ENCODE measurements at regions not wholly inside any gene's neighbourhood (a gene's known extent, or its start where the extent isn't known, plus 50 kb on each side); places are given as distances from the start of the nearest gene placed in this dataset.

DNA sequence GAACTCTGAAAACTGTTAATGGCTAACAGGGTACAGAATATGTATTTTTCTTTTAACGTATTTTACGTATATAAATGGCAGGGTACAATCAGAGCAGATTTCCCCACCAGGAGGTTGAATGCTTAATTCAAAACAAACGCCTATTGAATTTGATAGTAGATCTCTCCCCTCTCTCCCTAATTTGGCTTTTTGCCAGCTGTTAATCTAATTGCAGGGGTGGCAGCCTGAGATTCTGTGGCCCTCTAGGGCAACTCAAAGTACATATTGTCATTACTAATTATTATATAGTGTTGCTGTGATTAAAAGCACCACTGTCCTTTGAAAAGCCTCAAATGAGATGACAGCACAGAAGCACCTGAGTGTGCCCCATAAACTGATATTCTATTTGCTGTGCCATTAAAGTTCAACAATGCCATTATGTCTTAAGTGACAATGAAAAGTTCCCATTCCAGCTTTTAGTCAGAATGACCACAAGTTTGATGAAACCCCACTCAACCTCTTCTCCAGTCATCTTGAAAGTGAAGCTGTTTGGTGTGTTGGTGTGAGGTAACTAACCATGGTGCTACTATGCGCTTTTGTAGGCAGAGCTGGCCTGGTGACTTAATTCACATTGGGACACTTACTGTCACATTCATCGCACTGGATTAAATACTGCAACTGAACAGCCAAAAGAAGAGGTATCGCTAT lies 351.4 kb downstream of the KCNRG start:
- TF ChIP-seq, protein P1, sequence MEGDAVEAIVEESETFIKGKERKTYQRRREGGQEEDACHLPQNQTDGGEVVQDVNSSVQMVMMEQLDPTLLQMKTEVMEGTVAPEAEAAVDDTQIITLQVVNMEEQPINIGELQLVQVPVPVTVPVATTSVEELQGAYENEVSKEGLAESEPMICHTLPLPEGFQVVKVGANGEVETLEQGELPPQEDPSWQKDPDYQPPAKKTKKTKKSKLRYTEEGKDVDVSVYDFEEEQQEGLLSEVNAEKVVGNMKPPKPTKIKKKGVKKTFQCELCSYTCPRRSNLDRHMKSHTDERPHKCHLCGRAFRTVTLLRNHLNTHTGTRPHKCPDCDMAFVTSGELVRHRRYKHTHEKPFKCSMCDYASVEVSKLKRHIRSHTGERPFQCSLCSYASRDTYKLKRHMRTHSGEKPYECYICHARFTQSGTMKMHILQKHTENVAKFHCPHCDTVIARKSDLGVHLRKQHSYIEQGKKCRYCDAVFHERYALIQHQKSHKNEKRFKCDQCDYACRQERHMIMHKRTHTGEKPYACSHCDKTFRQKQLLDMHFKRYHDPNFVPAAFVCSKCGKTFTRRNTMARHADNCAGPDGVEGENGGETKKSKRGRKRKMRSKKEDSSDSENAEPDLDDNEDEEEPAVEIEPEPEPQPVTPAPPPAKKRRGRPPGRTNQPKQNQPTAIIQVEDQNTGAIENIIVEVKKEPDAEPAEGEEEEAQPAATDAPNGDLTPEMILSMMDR (IDR thresholded peaks at IDR 0.05) = no peak
- TF ChIP-seq ZFX (IDR thresholded peaks at IDR 0.05; ENCODE audit: borderline replicate concordance) = no peak
- peak overlapping the region; percentile 75 for H3K27ac ChIP-seq

DNA sequence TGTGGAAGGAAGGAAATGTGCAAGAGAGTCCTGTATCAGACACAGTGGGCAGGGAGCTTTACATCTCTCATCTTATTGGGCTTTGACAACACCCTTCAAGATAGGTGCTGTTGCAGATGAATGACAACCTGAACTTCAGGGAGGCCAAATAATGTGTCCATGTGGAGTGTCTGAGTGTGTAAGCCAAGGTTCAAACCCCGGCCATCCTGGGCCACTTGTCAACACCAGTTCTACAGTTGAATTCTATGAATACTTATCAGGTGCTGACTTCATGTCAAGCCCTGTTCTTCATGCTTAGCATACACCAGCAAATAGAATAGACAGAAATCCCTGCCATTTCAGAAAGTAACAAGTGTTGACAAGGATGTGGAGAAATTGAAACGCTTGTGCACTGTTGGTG lies 354.4 kb downstream of the KCNRG start:
- H3K27ac ChIP-seq = no peak overlapping the region
- TF ChIP-seq, protein P1 (IDR thresholded peaks at IDR 0.05) = no peak
- TF ChIP-seq ZFX (IDR thresholded peaks at IDR 0.05; ENCODE audit: borderline replicate concordance) = no peak

DNA sequence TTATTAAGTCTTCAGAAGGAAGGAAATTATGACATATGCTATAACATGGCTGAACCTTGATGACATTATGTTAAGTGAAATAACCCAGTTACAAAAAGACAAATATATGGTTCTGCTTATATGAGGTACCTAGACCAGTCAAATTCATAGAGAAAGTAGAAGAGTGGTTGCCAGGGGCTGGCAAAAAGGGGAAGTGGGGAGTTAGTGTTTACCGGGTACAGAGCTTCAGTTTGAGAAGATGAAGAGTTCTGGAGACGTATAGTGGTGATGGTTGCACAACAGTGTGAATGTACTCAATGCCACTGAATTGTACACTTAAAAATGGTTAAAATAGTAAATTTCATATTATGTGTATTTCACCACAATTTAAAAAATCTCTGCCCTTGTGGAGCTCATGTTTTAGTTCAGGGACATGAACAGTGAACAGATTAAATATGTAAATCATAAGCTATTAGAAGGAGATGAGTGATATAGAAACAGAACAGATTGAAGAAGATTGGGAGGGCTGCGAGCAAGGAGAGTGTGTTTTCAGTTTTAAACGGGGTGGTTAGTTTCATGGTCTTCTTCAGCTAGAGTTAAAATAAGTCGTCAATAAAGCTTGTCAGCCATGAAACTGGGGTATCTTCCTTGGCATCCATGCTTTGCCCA lies 355.2 kb downstream of the KCNRG start:
- no peak overlapping the region for H3K27ac ChIP-seq
- TF ChIP-seq, protein P1 (IDR thresholded peaks at IDR 0.05) = no peak
- TF ChIP-seq ZFX (IDR thresholded peaks at IDR 0.05; ENCODE audit: borderline replicate concordance) = no peak

DNA sequence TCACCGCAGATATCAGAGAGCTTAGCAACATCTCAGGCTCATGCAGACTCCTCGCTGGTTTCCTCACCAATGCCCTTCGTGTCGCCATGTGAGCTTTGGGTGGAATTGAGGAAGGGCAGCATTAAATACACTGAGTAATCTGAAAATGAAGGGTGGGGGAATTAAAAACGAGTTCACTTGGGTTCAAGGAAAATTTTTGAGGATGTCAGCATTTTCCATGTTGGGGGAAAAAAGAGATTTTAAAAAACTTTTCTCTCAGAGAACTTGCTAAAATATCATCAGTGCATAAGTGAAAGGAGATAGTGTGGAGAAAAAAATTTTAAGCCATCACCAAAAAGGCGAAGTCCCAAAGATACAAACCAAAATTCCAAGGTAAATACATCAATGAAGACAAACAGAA lies 359.3 kb downstream of the KCNRG start:
- H3K27ac ChIP-seq = no peak overlapping the region
- TF ChIP-seq, protein P1 (IDR thresholded peaks at IDR 0.05) = no peak
- TF ChIP-seq ZFX (IDR thresholded peaks at IDR 0.05; ENCODE audit: borderline replicate concordance) = no peak

DNA sequence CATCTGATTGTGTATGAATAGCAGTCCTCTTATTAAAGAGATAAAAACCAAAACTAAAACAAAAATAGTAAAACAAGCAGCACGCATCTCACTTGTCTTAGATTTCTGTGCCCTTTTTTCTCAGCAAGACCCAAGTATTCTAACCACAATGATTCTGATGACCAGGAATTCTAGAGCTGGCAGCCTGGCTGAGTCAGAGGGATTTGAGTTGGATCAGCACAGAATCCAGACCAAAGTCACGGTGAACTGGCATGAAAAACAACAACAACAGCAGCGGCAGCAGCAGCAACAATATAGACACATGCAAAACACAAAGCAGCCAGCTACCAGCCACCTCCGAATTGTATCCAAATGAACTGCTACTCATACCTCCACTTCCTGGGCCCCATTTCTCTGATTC lies 360.5 kb downstream of the KCNRG start:
- TF ChIP-seq, protein P1 (IDR thresholded peaks at IDR 0.05) = no peak
- TF ChIP-seq ZFX (IDR thresholded peaks at IDR 0.05; ENCODE audit: borderline replicate concordance) = no peak
- H3K27ac ChIP-seq = no peak overlapping the region

DNA sequence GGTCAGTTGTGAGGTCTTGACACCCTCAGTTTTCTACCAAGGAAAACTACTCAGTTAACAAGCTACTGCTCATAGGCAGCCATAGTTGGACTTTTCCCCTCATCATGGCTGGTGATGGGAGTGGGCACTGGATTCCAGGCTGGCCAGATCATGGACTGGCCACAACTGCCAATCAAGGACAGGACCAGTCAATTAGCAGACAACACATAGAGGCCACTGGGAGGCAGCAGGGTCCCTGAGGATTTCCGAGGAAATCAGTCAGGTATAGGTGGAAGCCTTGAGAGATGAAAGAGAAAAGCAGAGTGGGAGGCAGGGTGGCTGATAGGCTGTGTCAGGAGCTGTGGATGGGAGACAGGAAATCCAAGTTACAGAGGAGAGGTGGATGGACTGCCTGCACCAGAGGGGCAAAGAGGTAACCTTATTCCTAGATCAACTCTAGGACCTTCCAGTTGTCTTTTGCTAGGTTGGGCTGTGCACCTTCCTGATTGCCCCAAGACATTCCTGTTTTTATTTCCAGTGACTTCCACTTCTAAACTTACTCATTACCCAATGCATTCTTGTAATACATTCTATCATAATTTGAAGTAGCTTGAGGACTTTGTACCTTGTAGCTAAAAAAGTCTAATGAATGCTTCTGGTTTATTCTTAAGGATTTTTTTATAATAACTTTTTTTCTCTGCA lies 361.8 kb downstream of the KCNRG start:
- H3K27ac ChIP-seq = peak overlapping the region; percentile 60
- TF ChIP-seq, protein P1 (IDR thresholded peaks at IDR 0.05) = peak; percentile 31
- TF ChIP-seq ZFX (IDR thresholded peaks at IDR 0.05; ENCODE audit: borderline replicate concordance) = no peak
